HEK293 (cell line): ENCODE measurements at regions not wholly inside any gene's neighbourhood (a gene's known extent, or its start where the extent isn't known, plus 50 kb on each side); places are given as distances from the start of the nearest gene placed in this dataset.

Source experiments
- CTCF ChIA-PET: fragments of 350-600 bp; formaldehyde crosslinking; extraction: SDS; loops from one replicate; lab custom pipeline; 2021; ENCODE audit warnings: antibody characterized with exemption; lab: Yijun Ruan, JAX
- POLR2A ChIA-PET: fragments of 300-600 bp; formaldehyde crosslinking; extraction: SDS; loops from one replicate; lab custom pipeline; 2020; ENCODE audit warnings: antibody characterized with exemption, inconsistent platforms; lab: Yijun Ruan, JAX
- H3K27ac ChIP-seq: fragments of 200-500 bp; sonication (Bioruptor generic); 2 replicates; pipeline ENCODE4 v1.5.1; 2014; ENCODE audit warnings: low read depth, low read length, control low read depth, inconsistent platforms; ENCODE audit errors: extremely low read depth
- H3K36me3 ChIP-seq, 2 experiments: fragments of 200-500 bp in 1 of 2; sonication (Bioruptor generic) in 1 of 2; 1 replicate in 1 of 2; 2 replicates in 1 of 2; pipeline ENCODE4 v1.5.1; 2014 to 2017; ENCODE audit warnings: inconsistent platforms in 2 of 2, low read length in 2 of 2; ENCODE audit not compliant: control insufficient read depth in 2 of 2, insufficient read depth in 1 of 2
- H3K4me1 ChIP-seq: fragments of 200-500 bp; sonication (Bioruptor generic); 2 replicates; pipeline ENCODE4 v1.5.1; 2014; ENCODE audit warnings: mild to moderate bottlenecking, low read length, inconsistent platforms; ENCODE audit not compliant: control insufficient read depth, insufficient read depth
- H3K4me3 ChIP-seq: 2 replicates; pipeline ENCODE4 v1.5.1; 2011; ENCODE audit warnings: low read depth, mild to moderate bottlenecking, control low read depth, low read length, moderate library complexity
- H3K9me3 ChIP-seq: fragments of 200-500 bp; sonication (Bioruptor generic); 2 replicates; pipeline ENCODE4 v1.5.1; 2014; ENCODE audit warnings: low read depth, low read length, inconsistent platforms; ENCODE audit not compliant: control insufficient read depth, insufficient read depth
- AEBP2 ChIP-seq: fragments of 450-650 bp; formaldehyde crosslinking; IDR thresholded peaks from 2 replicates; pipeline ENCODE4 v1.5.1; 2016; ENCODE audit warnings: missing biosample characterization, missing genetic modification characterization, borderline replicate concordance
- CTCF ChIP-seq: fragments of 450-650 bp; formaldehyde crosslinking; IDR thresholded peaks from 2 replicates; pipeline ENCODE4 v1.5.1; 2016; ENCODE audit warnings: missing biosample characterization, missing genetic modification characterization
- PATZ1 ChIP-seq: fragments of 450-650 bp; formaldehyde crosslinking; IDR thresholded peaks from 2 replicates; pipeline ENCODE4 v1.5.1; 2016; ENCODE audit warnings: missing biosample characterization, missing genetic modification characterization
- PRDM1 ChIP-seq: fragments of 450-650 bp; formaldehyde crosslinking; IDR thresholded peaks from 2 replicates; pipeline ENCODE4; 2016; ENCODE audit warnings: missing biosample characterization, missing genetic modification characterization
- PRDM2 ChIP-seq: fragments of 450-650 bp; formaldehyde crosslinking; IDR thresholded peaks from 2 replicates; pipeline ENCODE4 v1.5.1; 2016; ENCODE audit warnings: missing biosample characterization, missing genetic modification characterization, borderline replicate concordance
- TRIM28 ChIP-seq: IDR thresholded peaks from 2 replicates; pipeline ENCODE4 v1.6.1; 2011; ENCODE audit warnings: low read length, control low read depth, borderline replicate concordance
- WT1 ChIP-seq: fragments of 450-650 bp; formaldehyde crosslinking; IDR thresholded peaks from 2 replicates; pipeline ENCODE4 v1.5.1; 2016; ENCODE audit warnings: missing biosample characterization, missing genetic modification characterization
- YY1 ChIP-seq: fragments of 450-650 bp; formaldehyde crosslinking; IDR thresholded peaks from 2 replicates; pipeline ENCODE4 v1.5.1; 2018; ENCODE audit warnings: missing biosample characterization, missing genetic modification characterization
- ZBTB20 ChIP-seq: fragments of 450-650 bp; formaldehyde crosslinking; IDR thresholded peaks from 2 replicates; pipeline ENCODE4 v1.5.1; 2016; ENCODE audit warnings: missing biosample characterization, missing genetic modification characterization
- ZFP69B ChIP-seq: fragments of 450-650 bp; formaldehyde crosslinking; IDR thresholded peaks from 2 replicates; pipeline ENCODE4 v1.5.1; 2016; ENCODE audit warnings: missing biosample characterization, missing genetic modification characterization
- ZNF16 ChIP-seq: fragments of 450-650 bp; formaldehyde crosslinking; IDR thresholded peaks from 2 replicates; pipeline ENCODE4 v1.5.1; 2016; ENCODE audit warnings: low read depth, missing biosample characterization, missing genetic modification characterization
- ZNF184 ChIP-seq: fragments of 450-650 bp; IDR thresholded peaks from 2 replicates; pipeline ENCODE4 v1.5.1; 2018; ENCODE audit warnings: missing biosample characterization, mild to moderate bottlenecking, missing genetic modification characterization
- ZNF248 ChIP-seq: fragments of 450-650 bp; formaldehyde crosslinking; IDR thresholded peaks from 2 replicates; pipeline ENCODE4 v1.5.1; 2017; ENCODE audit warnings: missing biosample characterization, missing genetic modification characterization
- ZNF302 ChIP-seq: fragments of 450-650 bp; formaldehyde crosslinking; IDR thresholded peaks from 2 replicates; pipeline ENCODE4 v1.5.1; 2016; ENCODE audit warnings: missing biosample characterization, missing genetic modification characterization, low read depth
- ZNF324 ChIP-seq: fragments of 450-650 bp; formaldehyde crosslinking; IDR thresholded peaks from 2 replicates; pipeline ENCODE4 v1.5.1; 2016; ENCODE audit warnings: missing biosample characterization, missing genetic modification characterization
- ZNF37A ChIP-seq: fragments of 450-650 bp; IDR thresholded peaks from 2 replicates; pipeline ENCODE4 v1.5.1; 2018; ENCODE audit warnings: missing biosample characterization, missing genetic modification characterization
- ZNF610 ChIP-seq: fragments of 450-650 bp; formaldehyde crosslinking; IDR thresholded peaks from 2 replicates; pipeline ENCODE4 v1.5.1; 2016; ENCODE audit warnings: missing biosample characterization, missing genetic modification characterization, borderline replicate concordance
- ZNF658 ChIP-seq: fragments of 450-650 bp; formaldehyde crosslinking; IDR thresholded peaks from 2 replicates; pipeline ENCODE4; 2016; ENCODE audit warnings: missing biosample characterization, missing genetic modification characterization
- ZNF747 ChIP-seq: fragments of 450-650 bp; formaldehyde crosslinking; IDR thresholded peaks from 2 replicates; pipeline ENCODE4 v1.5.1; 2016; ENCODE audit warnings: missing biosample characterization, missing genetic modification characterization
- ZNF843 ChIP-seq: fragments of 450-650 bp; formaldehyde crosslinking; IDR thresholded peaks from 2 replicates; pipeline ENCODE4 v1.5.1; 2016; ENCODE audit warnings: missing biosample characterization, missing genetic modification characterization

- TF ChIP-seq WT1 (tag by site-specific recombination) (no peak), ZNF658 (tag by site-specific recombination) (no peak), ZNF184 (tag by site-specific recombination) (no peak), AEBP2 (tag by site-specific recombination) (no peak), PRDM1 (tag by site-specific recombination) (no peak), ZNF37A (tag by site-specific recombination) (no peak), ZFP69B (tag by site-specific recombination) (no peak), ZNF843 (tag by site-specific recombination) (no peak), YY1 (tag by site-specific recombination) (no peak), ZNF747 (tag by site-specific recombination) (no peak), CTCF (tag by site-specific recombination) (no peak), ZNF248 (tag by site-specific recombination) (no peak), ZNF610 (tag by site-specific recombination) (no peak), ZNF302 (tag by site-specific recombination) (no peak), ZBTB20 (tag by site-specific recombination) (no peak), PATZ1 (no peak), TRIM28 (no peak), PRDM2 (no peak), ZNF324 (no peak), ZNF16 (tag by site-specific recombination) (no peak)
- H3K27ac ChIP-seq: no peak overlapping the region
- H3K36me3 ChIP-seq: no peaks in the 10 kb centered on the region
- H3K4me3 ChIP-seq: no peak overlapping the region
- POLR2A ChIA-PET: no interaction called here
- H3K4me1 ChIP-seq: no peaks in the 10 kb centered on the region
- CTCF ChIA-PET: no interaction called here
- no peaks in the 10 kb centered on the region for H3K9me3 ChIP-seq
Measured at GRCh38 chr4:171002246-171002645, 811.0 kb upstream of the GALNTL6 start.
